B cell (primary cell): ENCODE measurements at regions not wholly inside any gene's neighbourhood (a gene's known extent, or its start where the extent isn't known, plus 50 kb on each side); places are given as distances from the start of the nearest gene placed in this dataset.

Experiments
- ATAC-seq: fragments of 200-7000 bp; cut with Tn5 transposase; one replicate; pipeline ENCODE4 v1.10.0; 2021; ENCODE audit warnings: low read depth, mild to moderate bottlenecking, moderate number of reproducible peaks, moderate library complexity
- CTCF ChIA-PET: fragments of 350-600 bp; sonication (Branson Sonifier 250); formaldehyde crosslinking; loops from one replicate; lab custom pipeline; 2021; ENCODE audit warnings: antibody characterized with exemption, inconsistent platforms; lab: Charles Lee
- POLR2A ChIA-PET: fragments of 350-600 bp; sonication (Branson Sonifier 250); formaldehyde crosslinking; loops from one replicate; lab custom pipeline; 2021; ENCODE audit warnings: antibody characterized with exemption; lab: Charles Lee
- DNase-seq: peaks from one replicate; pipeline ENCODE4 v3.0.0; 2013
- H2AFZ ChIP-seq: 2 replicates; pipeline ENCODE4 v1.6.1; 2012; ENCODE audit warnings: mild to moderate bottlenecking, low read depth, low read length; ENCODE audit not compliant: insufficient read depth, poor library complexity, severe bottlenecking
- H3K27ac ChIP-seq, 2 donors: 1 replicate in 1 of 2; 2 replicates in 1 of 2; pipeline ENCODE4 v1.5.1; 2012 to 2013; ENCODE audit warnings: low read length in 2 of 2, mild to moderate bottlenecking in 2 of 2, moderate library complexity in 1 of 2
- H3K27me3 ChIP-seq, 4 experiments: fragments of 200-600 bp in 1 of 4; sonication (generic) in 1 of 4; replicated peaks in 1 of 4; 1 replicate in 2 of 4; 2 replicates in 2 of 4; pipeline versions ENCODE4 v1.6.1 to v1.7.0; 2013 to 2016; ENCODE audit warnings: low read length in 3 of 4, mild to moderate bottlenecking in 2 of 4, mixed read lengths in 1 of 4, moderate library complexity in 1 of 4; ENCODE audit not compliant: insufficient read depth in 4 of 4, control insufficient read depth in 3 of 4; ENCODE audit errors: control extremely low read depth in 1 of 4
- H3K36me3 ChIP-seq, 2 experiments: replicated peaks in 1 of 2; 1 replicate in 1 of 2; 2 replicates in 1 of 2; pipeline versions ENCODE4 v1.6.1 to v1.7.1; 2013; ENCODE audit warnings: low read length in 1 of 2; ENCODE audit not compliant: insufficient read depth in 2 of 2, control insufficient read depth in 1 of 2; ENCODE audit errors: control extremely low read depth in 1 of 2, extremely low read depth in 1 of 2
- H3K4me1 ChIP-seq, 2 donors: fragments of 200-600 bp in 1 of 2; sonication (generic) in 1 of 2; 1 replicate in 1 of 2; 2 replicates in 1 of 2; pipeline versions ENCODE4 v1.5.1 to v1.6.1; 2013 to 2017; ENCODE audit warnings: low read length in 2 of 2; ENCODE audit not compliant: control insufficient read depth in 2 of 2, insufficient read depth in 2 of 2
- H3K4me2 ChIP-seq: replicated peaks from 2 replicates; pipeline ENCODE3; 2012; ENCODE audit warnings: mild to moderate bottlenecking, low read depth, low read length; ENCODE audit not compliant: poor library complexity, severe bottlenecking
- H3K4me3 ChIP-seq, 5 experiments: fragments of 200-600 bp in 1 of 5; sonication (generic) in 1 of 5; 1 replicate in 3 of 5; 2 replicates in 2 of 5; pipeline versions ENCODE4 v1.5.1 to v1.7.0; 2011 to 2016; ENCODE audit warnings: low read length in 4 of 5, mild to moderate bottlenecking in 4 of 5, low read depth in 2 of 5, control low read depth in 1 of 5, moderate library complexity in 1 of 5; ENCODE audit not compliant: insufficient read depth in 1 of 5; ENCODE audit errors: control extremely low read depth in 1 of 5, extremely low read depth in 1 of 5
- H3K79me2 ChIP-seq: fragments of 200-600 bp; sonication (generic); one replicate; pipeline ENCODE4 v1.6.0; 2016; ENCODE audit warnings: low read length; ENCODE audit not compliant: control insufficient read depth, insufficient read depth
- H3K9ac ChIP-seq: fragments of 200-600 bp; sonication (generic); 2 replicates; pipeline ENCODE4 v1.6.1; 2017; ENCODE audit warnings: mild to moderate bottlenecking, low read length, moderate library complexity
- H3K9me3 ChIP-seq, 3 donors: one replicate each; pipeline versions ENCODE4 v1.6.1 to v1.7.1; 2013; ENCODE audit warnings: low read length in 2 of 3; ENCODE audit not compliant: control insufficient read depth in 2 of 3, insufficient read depth in 1 of 3; ENCODE audit errors: control extremely low read depth in 1 of 3
- H4K20me1 ChIP-seq: 2 replicates; pipeline ENCODE4 v1.6.0; 2012; ENCODE audit warnings: mild to moderate bottlenecking, low read length; ENCODE audit not compliant: insufficient read depth, control insufficient read depth, poor library complexity, severe bottlenecking
- H3K27ac Mint-ChIP-seq: one replicate; pipeline ENCODE4 v1.8.0; 2021; ENCODE audit warnings: mixed read lengths
- H3K27me3 Mint-ChIP-seq: one replicate; pipeline ENCODE4 v1.8.0; 2021; ENCODE audit warnings: mixed read lengths
- H3K4me1 Mint-ChIP-seq: one replicate; pipeline ENCODE4 v1.8.0; 2021; ENCODE audit warnings: mixed read lengths
- H3K4me3 Mint-ChIP-seq: one replicate; pipeline ENCODE4 v1.8.0; 2021; ENCODE audit warnings: mixed read lengths
- H3K9me3 Mint-ChIP-seq: one replicate; pipeline ENCODE4 v1.8.0; 2022; ENCODE audit warnings: mixed read lengths; ENCODE audit not compliant: insufficient read depth
- CTCF ChIP-seq: fragments of 200-600 bp; IDR thresholded peaks from one replicate; pipeline ENCODE4 v1.8.0; 2022; ENCODE audit warnings: antibody characterized with exemption, mild to moderate bottlenecking
- EZH2 ChIP-seq: IDR thresholded peaks from 2 replicates; pipeline ENCODE4 v1.6.1; 2012; ENCODE audit warnings: borderline replicate concordance, low read depth, mild to moderate bottlenecking, moderate library complexity, low read length; ENCODE audit not compliant: insufficient read depth, poor library complexity, severe bottlenecking
- WGBS: methylation state at CpG from one replicate; pipeline ENCODE4 v1.1.5; 2013; ENCODE audit warnings: missing lambda C conversion rate; ENCODE audit not compliant: insufficient coverage; 5-methylcytosine and 5-hydroxymethylcytosine counted together
- intact Hi-C: fragments of 100-400 bp; cut with micrococcal nuclease; formaldehyde crosslinking; loops from one replicate; pipeline ENCODE4 v1.10.0; 2022

DNA sequence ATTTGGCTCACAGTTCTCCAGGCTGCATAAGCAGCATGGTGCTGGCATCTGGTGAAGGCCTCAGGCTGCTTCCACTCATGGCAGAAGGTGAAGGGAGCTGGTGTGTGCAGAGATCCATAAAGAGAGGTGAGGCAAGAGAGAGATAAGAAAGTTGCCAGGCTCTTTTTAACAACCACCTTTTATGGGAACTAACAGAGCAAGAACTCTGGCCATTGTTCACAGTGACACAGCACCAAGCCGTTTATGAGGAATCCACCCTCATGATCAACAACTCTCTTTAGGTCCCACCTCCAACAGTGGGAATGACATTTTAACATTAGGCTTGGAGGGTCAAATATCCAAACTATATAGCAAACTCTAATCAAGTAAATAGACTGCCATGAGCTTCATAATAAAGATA, 557.2 kb upstream of the SUCLG2 start:
- Histone ChIP-seq H3K9ac (no peak overlapping the region), H3K36me3 (no peaks in the 10 kb centered on the region), H3K27ac (no peak overlapping the region), H3K4me2 (no peak overlapping the region), H2AFZ (no peak overlapping the region), H3K79me2 (no peaks in the 10 kb centered on the region), H3K27me3 (no peaks in the 10 kb centered on the region), H4K20me1 (no peaks in the 10 kb centered on the region), H3K4me3 (no peak overlapping the region), H3K4me1 (no peaks in the 10 kb centered on the region), H3K9me3 (no peaks in the 10 kb centered on the region)
- DNase-seq (no peak), ATAC-seq (no peak)
- TF ChIP-seq CTCF (no peak), EZH2 (no peak)
- H3K27me3 Mint-ChIP-seq, result no peaks in the 10 kb centered on the region
- POLR2A ChIA-PET, result no interaction called here
- H3K4me3 Mint-ChIP-seq, result no peak overlapping the region
- no peak overlapping the region for H3K27ac Mint-ChIP-seq
- CTCF ChIA-PET, result no interaction called here
- H3K9me3 Mint-ChIP-seq, result no peaks in the 10 kb centered on the region
- WGBS, result 80% methylated on average over 1 of the region's 1 CpG
- intact Hi-C loops, result no loop called here
- H3K4me1 Mint-ChIP-seq, result no peaks in the 10 kb centered on the region

- Histone ChIP-seq H3K27ac (no peak overlapping the region), H3K9ac (no peak overlapping the region), H3K4me2 (no peak overlapping the region), H3K36me3 (no peaks in the 10 kb centered on the region), H3K27me3 (no peaks in the 10 kb centered on the region), H3K79me2 (no peaks in the 10 kb centered on the region), H4K20me1 (no peaks in the 10 kb centered on the region), H2AFZ (no peak overlapping the region), H3K4me3 (no peak overlapping the region), H3K4me1 (no peaks in the 10 kb centered on the region), H3K9me3 (no peaks in the 10 kb centered on the region)
- Mint-ChIP-seq H3K4me3 (no peak overlapping the region), H3K27ac (no peak overlapping the region), H3K9me3 (no peaks in the 10 kb centered on the region), H3K4me1 (no peaks in the 10 kb centered on the region), H3K27me3 (no peaks in the 10 kb centered on the region)
- ATAC-seq (no peak), DNase-seq (no peak)
- ChIA-PET POLR2A (no interaction called here), CTCF (no interaction called here)
- no peak for TF ChIP-seq CTCF
- no peak for TF ChIP-seq EZH2
- intact Hi-C loops, result no loop called here
Measured at GRCh38 chr3:68210635-68211034, 556.2 kb upstream of the SUCLG2 start.
